Hematopoietic multipotent progenitor cell treated with erythropoietin and hydrocortisone succinate and interleukin-3 and kit ligand, for 6 days (in vitro differentiated cells): ENCODE measurements at regions not wholly inside any gene's neighbourhood (a gene's known extent, or its start where the extent isn't known, plus 50 kb on each side); places are given as distances from the start of the nearest gene placed in this dataset.
"Not testable (repeated sequence)": the region's sequence is repeated elsewhere in the genome, so short reads cannot be mapped to it uniquely, and the experiment has no call there.

Experiments
- DNase-seq: peaks from one replicate; pipeline ENCODE4 v3.0.0-alpha.2; 2015

DNA sequence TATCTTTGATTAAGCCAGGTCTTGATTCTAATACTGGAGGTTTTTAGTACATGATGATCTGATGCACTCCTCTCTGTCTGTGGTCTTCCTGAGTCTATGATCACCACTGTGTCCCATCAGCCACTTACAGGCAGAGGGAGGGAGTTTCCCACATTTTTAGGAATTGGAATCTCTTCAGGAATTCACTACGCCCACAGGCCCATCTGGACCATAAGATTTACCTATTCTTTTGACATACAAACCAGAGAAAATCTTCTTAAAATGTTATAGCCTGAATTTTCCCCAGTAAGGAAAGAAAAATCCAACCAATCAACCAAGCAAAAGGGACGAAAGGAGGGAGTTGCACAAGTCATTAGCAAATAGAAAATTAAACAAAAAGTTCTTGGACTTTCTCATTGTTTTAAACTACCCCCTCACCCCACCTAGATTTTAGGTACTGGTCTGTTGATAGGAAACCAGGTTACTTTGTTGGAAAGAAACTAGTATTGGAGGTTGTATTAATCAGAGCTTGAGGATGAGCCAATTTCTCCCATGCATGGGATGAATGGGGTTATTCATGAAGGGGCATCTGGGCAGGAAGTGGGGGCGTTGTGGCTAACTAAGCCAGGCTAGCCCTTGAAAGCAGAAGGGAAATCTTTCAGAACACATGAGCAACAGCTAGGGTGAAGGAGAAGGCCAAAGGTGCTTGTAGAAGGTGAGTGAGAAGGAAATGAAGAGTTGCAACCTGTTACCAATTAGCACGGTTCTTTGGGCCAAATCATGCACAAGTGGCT is 328.2 kb upstream of the MEX3C start:
- DNase-seq: no peak

DNA sequence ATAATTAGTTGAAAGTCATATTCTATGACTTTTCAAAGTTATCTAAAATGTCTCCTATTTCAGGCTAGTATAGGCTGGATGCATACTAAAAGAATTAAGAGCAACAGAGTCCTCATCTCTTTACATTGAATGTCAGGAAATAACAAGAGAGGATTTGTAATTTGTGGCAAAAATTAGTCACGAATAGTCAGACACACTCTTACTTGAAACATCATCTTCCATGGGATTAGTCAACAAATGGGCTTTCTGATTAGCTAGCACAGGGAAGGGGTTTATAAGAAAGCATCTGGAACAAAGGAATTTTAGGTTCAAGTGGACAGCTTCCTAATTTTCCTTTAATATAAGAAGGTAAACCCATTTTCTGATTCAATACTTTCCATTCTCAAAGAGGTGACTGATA is 330.3 kb upstream of the MEX3C start:
- no peak for DNase-seq

DNA sequence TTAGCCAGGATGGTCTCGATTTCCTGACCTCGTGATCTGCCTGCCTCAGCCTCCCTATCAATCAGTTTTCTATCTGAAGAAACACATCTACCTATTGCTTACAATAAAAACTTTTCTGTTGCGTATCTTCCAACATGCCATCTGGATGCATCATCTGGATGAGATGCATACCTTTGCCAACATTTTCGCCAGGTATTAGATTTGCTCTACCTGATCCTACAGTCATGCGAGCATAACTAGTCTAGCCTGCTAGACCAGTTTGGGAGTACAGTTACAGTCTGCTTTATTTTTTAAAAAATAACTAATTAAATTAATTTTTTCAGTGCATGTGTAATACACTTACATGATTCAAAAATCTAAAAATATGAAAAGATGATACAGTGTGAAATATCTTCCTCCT is 334.0 kb upstream of the MEX3C start:
- DNase-seq: no peak

GRCh38 chr18:51537487-51537886 is 340.0 kb upstream of the MEX3C start:
- peak; percentile 3 for DNase-seq

- no peak for DNase-seq
Measured at GRCh38 chr18:51540562-51540961, 343.1 kb upstream of the MEX3C start.

GRCh38 chr18:51541230-51541629 is 343.7 kb upstream of the MEX3C start:
- DNase-seq: no peak

GRCh38 chr18:51543658-51544155 is 346.2 kb upstream of the MEX3C start:
- no peak for DNase-seq

GRCh38 chr18:51545446-51545845 is 348.0 kb upstream of the MEX3C start:
- DNase-seq: no peak

- no peak for DNase-seq
Measured at GRCh38 chr18:51559198-51559901, 361.9 kb upstream of the MEX3C start.

DNA sequence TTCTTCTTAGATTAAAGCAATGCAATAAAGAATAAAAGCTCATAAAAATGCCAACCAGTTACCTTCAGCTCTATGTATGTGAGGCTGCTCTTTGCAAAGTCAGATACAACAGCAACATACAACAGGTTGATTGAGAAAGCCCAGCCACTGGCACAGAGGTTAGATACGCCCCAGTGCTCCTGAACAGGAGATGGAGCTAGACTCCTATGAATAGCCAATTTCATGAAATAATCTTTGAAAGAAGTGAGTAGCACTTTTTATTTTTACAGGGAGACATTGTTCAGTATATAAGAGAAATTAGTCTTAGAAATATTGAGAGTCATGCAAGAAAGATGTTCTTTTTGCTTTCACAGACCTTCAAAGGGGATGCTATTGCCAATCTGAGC is 362.4 kb upstream of the MEX3C start:
- DNase-seq: no peak

GRCh38 chr18:51561821-51562220 is 364.3 kb upstream of the MEX3C start:
- DNase-seq: no peak

- DNase-seq: no peak
Measured at GRCh38 chr18:51562866-51563265, 365.4 kb upstream of the MEX3C start.

- no peak for DNase-seq
Measured at GRCh38 chr18:51563396-51563795, 365.9 kb upstream of the MEX3C start.

- DNase-seq: no peak
Measured at GRCh38 chr18:51568151-51568550, 370.7 kb upstream of the MEX3C start.

DNA sequence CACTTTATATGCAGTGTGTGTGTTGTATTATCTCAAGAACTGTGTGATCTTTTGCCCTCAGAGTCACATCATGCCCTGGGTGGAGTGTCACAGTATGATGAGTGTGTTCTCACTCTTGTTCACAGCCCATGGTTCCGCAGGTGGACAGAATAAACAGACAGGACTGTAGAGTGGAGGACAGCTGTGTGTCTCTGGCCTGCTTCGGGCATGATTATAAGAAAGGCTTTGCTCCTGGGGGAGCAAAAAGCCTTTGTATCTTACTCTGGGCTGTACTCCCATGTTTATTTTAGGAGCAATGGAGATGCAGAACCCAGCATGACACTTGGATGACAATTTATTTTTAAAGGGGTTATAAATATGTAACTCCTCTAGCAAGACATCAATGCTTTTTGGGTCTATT is 371.7 kb upstream of the MEX3C start:
- DNase-seq: no peak

- no peak for DNase-seq
Measured at GRCh38 chr18:51569561-51569960, 372.1 kb upstream of the MEX3C start.

- not testable (repeated sequence) for DNase-seq
Measured at GRCh38 chr18:51570071-51570470, 372.6 kb upstream of the MEX3C start.

- not testable (repeated sequence) for DNase-seq
Measured at GRCh38 chr18:51573886-51574285, 376.4 kb upstream of the MEX3C start.

- no peak for DNase-seq
Measured at GRCh38 chr18:51575171-51575570, 377.7 kb upstream of the MEX3C start.

- no peak for DNase-seq
Measured at GRCh38 chr18:51578406-51578980, 381.0 kb upstream of the MEX3C start.

DNA sequence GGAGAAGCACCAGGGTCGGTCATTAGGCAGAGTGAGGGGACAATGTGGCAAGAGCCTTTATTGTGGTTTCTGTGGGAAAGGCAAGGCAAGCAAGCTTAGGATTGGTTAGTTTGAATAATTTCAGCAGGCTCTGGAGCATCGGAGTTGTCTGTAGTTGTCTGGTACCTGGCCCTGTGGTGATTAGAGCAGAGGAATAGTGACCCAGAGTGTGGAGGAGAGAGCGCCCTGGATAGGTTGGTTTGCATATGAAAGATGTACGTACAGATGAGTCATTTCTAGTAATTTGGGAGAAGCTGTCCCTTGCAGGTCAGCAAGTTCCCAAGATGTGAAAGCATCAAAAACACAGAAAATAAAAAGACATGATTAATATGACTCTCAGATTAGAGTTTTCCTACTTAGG is 383.1 kb upstream of the MEX3C start:
- no peak for DNase-seq

DNA sequence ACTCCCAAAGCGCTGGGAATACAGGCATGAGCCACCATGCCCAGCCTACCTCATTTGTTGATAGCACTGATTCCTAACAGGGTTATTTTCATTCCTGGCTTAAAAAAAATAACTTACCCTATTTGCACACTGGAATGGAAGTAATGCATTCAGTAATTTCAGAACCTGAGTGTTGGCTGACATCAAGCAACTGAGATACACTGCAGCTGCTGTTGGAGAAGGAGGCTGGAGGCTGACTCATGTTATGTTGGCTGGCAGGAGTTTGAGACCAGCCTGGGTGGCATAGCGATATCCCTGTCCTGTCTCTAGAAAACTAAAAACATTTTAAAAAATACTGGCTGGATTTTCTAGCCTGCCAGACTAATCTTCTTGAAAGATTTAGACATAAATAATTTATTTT is 385.1 kb upstream of the MEX3C start:
- DNase-seq: no peak

DNA sequence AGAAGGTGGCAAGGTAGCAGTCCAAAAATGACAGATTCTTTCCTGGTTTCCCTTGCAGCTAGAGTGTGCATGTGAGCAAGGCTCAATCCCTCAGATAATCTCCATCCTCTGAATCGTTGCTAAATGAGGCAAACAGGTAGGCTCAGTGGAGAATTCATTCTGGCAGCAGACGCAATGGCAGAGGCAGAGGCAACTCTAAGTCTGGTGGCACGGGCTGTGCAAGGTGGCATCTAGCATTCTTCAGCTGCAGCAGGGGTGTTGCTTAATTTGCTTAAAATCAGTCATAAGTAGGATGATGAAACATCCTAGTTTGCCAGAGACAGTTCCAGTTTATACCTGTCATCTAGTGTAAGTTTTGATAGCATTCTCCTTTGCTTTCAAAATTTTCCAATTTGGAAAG is 391.1 kb upstream of the MEX3C start:
- DNase-seq: no peak

- no peak for DNase-seq
Measured at GRCh38 chr18:51593931-51594330, 396.4 kb upstream of the MEX3C start.
